Coronary artery (tissue), 2 donors: ENCODE measurements at regions not wholly inside any gene's neighbourhood (a gene's known extent, or its start where the extent isn't known, plus 50 kb on each side); places are given as distances from the start of the nearest gene placed in this dataset.

ENCODE experiments used
- DNase-seq: peaks from one replicate; pipeline ENCODE4 v3.0.0-alpha.2; 2017; ENCODE audit warnings: low spot score
- H3K27ac ChIP-seq, 2 donors: fragments of 200-600 bp; sonication (generic); one replicate each; pipeline ENCODE4 v1.5.1; 2016 to 2019
- H3K4me3 ChIP-seq: fragments of 200-600 bp; sonication (generic); 2 replicates; pipeline ENCODE4 v1.5.1; 2016; ENCODE audit warnings: mild to moderate bottlenecking, moderate library complexity
- CTCF ChIP-seq: fragments of 200-600 bp; sonication (generic); IDR thresholded peaks from one replicate; pipeline ENCODE4 v1.5.1; 2019; ENCODE audit warnings: antibody characterized with exemption

GRCh38 chr9:29214690-29215253, 1641.5 kb upstream of the C9orf72 start:
- TF ChIP-seq CTCF, result no peak
- H3K27ac ChIP-seq, result no peak overlapping the region
- DNase-seq, result no peak
- no peak overlapping the region for H3K4me3 ChIP-seq

- no peak overlapping the region for H3K27ac ChIP-seq
- H3K4me3 ChIP-seq, result no peak overlapping the region
- no peak for DNase-seq
- no peak for TF ChIP-seq CTCF
These were observed 1644.7 kb upstream of the C9orf72 start for GRCh38 chr9:29217966-29218365.

GRCh38 chr9:29220596-29221251, 1647.4 kb upstream of the C9orf72 start:
- Histone ChIP-seq H3K4me3 (no peak overlapping the region), H3K27ac (no peak overlapping the region)
- DNase-seq, result no peak
- no peak for TF ChIP-seq CTCF

GRCh38 chr9:29228558-29228957, 1655.3 kb upstream of the C9orf72 start:
- no peak for DNase-seq
- no peak for TF ChIP-seq CTCF
- no peak overlapping the region for H3K4me3 ChIP-seq
- H3K27ac ChIP-seq, result no peak overlapping the region

GRCh38 chr9:29230931-29231330, 1657.7 kb upstream of the C9orf72 start:
- H3K4me3 ChIP-seq, result no peak overlapping the region
- H3K27ac ChIP-seq, result no peak overlapping the region
- no peak for TF ChIP-seq CTCF
- DNase-seq, result no peak

GRCh38 chr9:29233193-29233592, 1659.9 kb upstream of the C9orf72 start:
- TF ChIP-seq CTCF, result no peak
- Histone ChIP-seq H3K4me3 (no peak overlapping the region), H3K27ac (no peak overlapping the region)
- DNase-seq, result no peak

- no peak overlapping the region for H3K27ac ChIP-seq
- no peak for TF ChIP-seq CTCF
- no peak overlapping the region for H3K4me3 ChIP-seq
- no peak for DNase-seq
These were observed 1668.0 kb upstream of the C9orf72 start for GRCh38 chr9:29241320-29241719.
